SHP77 (cell line): ENCODE measurements at regions not wholly inside any gene's neighbourhood (a gene's known extent, or its start where the extent isn't known, plus 50 kb on each side); places are given as distances from the start of the nearest gene placed in this dataset.

Experiments
- DNase-seq, 2 experiments: peaks; one replicate each; lab custom pipeline; 2025; lab: John Stamatoyannopoulos, UW

DNA sequence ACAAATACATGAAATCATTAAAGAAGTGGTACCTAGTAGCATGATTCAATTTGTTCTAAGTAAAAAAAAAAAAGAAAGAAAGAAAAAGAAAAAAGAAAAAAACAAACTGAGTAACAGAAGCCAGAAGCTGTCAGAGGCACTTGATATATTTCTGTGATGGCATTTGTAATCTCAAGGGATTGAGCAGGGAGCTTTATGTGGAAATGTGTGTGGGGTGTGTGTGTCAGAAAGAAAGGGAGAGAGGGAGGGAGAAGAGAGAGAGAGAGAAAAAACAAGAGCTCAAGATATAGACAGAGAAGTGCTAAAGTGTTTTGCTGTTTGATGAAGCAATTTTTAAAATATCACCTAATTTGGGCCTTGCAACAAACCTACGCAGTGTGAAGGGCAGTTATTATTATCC, 357.6 kb upstream of the PCDH15 start:
- no peak for DNase-seq

DNA sequence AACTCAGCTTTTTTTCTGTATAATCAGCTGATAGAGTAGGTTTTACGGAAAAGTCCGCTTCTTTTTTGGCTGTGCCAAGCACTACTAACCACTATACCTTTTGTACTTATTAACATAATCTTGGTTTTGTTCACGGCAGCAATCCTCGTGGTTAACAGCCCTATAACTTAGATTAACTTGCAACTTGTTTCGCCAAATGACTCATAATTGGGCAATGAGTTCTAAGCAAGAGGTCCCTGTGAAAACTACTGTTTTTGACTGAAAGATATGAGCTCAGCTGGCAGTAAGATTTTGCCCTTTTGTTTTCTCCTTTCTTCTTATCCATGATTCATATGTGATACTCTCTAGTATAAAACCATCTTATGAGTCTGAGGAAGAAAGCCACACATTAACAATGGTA, 345.0 kb upstream of the PCDH15 start:
- no peak for DNase-seq

DNA sequence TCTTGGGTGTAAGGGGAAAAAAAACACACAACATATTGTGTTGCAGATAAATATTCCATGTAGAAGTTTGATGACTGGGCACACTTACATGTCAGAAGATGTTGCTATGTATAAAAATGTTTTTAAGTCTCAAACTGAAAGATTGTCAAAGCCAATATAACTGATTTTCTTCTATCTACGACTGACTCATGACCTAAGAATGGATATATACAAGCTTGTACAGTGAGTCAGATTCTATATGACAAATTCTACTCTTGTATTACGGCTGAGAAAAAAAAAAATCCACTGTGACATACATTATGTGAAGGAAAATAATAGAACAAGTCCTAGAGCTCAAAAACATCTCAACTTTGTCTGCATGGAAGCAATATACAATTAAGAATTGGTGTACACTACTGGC, 343.0 kb upstream of the PCDH15 start:
- DNase-seq: no peak

- no peak for DNase-seq
Observed at GRCh38 chr10:55141892-55142291, 340.9 kb upstream of the PCDH15 start.

- DNase-seq: no peak
Observed at GRCh38 chr10:55137063-55137462, 336.0 kb upstream of the PCDH15 start.

DNA sequence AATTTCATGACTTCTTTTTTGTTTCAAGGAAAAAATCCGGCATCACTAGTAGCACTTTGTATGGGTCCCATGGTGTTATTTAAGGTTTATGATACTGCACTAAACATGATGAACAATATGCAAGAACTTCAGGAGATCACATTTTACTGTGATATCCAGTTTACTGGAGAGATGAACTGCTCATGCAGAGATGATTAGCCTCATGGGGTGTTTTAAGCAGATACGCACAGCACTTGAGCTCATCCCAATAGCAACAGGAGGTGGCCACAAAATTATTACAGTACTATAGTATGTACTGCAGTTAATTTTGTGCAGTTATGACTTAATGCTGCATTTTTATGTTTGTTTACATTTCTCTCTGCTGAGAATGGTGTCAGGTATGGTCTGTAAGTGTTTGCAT, 303.7 kb upstream of the PCDH15 start:
- no peak for DNase-seq

GRCh38 chr10:55098452-55098851, 297.4 kb upstream of the PCDH15 start:
- no peak for DNase-seq

DNA sequence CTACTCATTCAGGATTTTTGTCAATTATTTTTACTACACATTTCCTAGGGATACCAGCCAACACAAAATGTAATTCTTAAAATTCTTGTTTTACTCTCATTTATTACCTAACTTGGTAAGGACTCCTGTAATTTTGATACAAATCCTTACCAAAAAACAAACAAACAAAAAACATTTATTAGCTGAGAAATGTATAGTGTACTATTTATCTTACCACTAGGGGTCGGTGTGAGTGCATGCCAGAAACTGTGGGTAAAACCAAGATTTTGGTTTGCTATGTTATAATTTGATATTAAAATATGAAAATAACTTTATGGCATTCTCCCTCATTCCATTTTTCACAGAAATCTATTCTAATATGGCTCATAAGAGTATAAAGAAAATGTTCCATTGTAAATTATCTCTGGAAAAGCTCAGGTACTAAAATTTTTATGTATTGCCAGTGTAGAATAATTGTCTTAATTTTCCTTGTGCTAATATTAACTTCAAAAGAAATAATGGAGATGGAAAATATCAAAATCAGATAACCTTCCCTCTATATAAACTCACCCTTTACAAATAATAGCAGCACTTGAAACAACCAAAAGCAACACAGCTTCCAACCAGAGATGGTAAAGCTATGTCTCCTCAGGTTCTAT, 290.8 kb upstream of the PCDH15 start:
- peak in 1 of 2 experiments; percentile 2 for DNase-seq

DNA sequence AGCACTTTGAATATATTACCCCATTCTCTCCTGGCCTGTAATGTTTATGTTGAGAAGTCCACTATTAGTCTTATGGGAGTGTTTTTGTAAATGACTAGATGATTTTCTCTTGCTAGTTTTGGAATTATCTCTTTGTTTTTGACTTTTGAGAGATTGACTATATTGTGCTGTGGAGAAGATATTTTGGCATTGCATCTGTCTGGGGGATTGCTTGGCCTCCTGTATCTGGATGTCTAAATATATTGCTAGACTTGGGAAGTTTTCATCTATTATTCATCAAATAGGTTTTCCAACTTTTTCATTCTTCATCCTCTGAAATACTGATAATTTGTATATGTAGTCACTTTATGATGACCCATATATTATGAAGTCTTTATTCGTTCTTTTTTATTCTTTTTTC, 277.1 kb upstream of the PCDH15 start:
- no peak for DNase-seq

DNA sequence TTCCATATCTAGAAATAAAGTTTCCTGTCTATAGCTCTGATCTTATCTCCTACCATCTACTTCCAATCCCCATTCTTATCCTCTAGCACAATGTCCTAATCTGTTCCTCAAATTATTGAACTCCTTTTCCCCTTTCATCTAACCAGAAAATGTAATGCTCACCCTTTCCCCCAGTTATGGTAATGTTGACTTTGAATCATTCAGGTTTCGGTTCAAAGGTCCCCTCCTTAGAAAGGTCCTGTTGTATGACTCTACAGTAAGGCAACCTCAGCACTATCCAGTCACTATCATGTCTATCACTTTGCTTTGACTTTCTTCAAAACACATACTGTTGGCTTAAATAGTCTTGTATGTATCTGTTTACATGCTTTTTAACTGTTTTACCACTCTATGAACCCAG, 264.2 kb upstream of the PCDH15 start:
- no peak for DNase-seq

- no peak for DNase-seq
Observed at GRCh38 chr10:55063811-55064210, 262.8 kb upstream of the PCDH15 start.

GRCh38 chr10:55062349-55062748, 261.3 kb upstream of the PCDH15 start:
- no peak for DNase-seq

- no peak for DNase-seq
Observed at GRCh38 chr10:55058800-55059199, 257.8 kb upstream of the PCDH15 start.

- no peak for DNase-seq
Observed at GRCh38 chr10:55051515-55051914, 250.5 kb upstream of the PCDH15 start.

DNA sequence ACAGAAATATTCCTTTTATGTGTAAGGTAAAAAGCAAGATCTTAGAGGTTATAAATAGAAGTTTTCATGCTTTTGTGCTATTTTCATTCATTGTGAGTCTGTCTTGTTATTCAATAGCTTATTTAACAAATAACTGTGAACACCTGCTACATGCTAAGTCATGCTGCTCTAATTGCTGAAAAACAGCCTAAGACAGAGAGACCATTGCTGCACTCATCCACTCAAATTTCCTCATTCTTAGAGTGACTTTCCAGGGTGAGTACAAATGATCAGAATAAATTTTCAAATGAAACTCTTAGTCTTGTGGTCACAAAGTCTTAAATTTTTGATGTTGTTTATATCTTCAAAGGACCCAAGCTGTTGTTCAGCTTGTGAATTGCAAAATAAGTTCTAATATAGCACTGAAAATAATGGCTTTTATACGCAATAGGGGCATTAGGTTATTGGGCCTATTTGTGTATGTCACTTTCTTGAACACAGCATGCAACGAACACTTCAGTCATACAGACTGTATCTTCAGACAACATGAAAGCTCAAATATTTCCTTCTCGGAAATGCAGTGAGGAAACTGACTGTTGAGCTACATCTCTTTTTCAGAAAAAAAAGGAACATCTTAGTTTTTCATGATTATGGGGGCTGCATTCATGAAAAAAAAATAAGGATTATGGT, 247.9 kb upstream of the PCDH15 start:
- DNase-seq: no peak

DNA sequence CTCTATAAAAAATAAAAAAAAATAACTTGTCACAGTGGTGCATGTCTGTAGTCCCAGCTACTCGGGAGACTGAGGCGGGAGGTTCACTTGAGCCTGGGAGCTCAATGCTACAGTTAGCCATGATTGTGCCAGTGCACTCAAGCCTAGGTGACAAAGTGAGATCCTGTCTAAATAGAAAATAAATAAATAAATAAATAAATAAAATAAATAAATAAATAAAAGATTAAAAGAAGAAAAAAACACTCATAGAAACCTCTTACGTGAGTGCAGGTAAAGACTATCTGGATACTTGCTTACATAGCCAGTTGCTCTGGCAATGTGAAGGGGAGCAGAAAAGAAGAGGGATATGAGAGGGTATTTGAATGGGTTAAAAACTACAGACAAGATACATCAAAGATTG, 242.5 kb upstream of the PCDH15 start:
- no peak for DNase-seq

- DNase-seq: no peak
Observed at GRCh38 chr10:55033061-55033460, 232.0 kb upstream of the PCDH15 start.

DNA sequence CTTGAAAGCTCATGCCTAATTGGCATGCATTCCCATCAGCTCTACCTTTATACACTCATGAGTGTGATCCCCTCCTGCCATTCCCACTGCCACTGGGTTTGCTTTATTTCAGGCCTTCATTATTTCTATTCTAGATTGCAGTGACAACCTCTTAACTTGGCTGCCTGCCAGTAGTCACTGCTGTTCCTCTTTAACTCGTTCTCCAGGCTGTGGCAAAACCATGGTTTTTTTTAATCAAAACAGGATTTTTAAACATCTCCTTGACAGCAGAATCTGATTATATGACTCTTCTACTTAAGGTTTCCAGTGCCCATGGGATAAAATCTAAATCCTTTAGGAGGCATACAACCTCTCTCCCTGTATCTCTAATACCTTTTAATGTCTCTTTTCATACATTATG, 223.7 kb upstream of the PCDH15 start:
- peak in 1 of 2 experiments; percentile 8 for DNase-seq

- no peak for DNase-seq
Observed at GRCh38 chr10:55019439-55019838, 218.4 kb upstream of the PCDH15 start.

- no peak for DNase-seq
Observed at GRCh38 chr10:55013318-55013717, 212.3 kb upstream of the PCDH15 start.

DNA sequence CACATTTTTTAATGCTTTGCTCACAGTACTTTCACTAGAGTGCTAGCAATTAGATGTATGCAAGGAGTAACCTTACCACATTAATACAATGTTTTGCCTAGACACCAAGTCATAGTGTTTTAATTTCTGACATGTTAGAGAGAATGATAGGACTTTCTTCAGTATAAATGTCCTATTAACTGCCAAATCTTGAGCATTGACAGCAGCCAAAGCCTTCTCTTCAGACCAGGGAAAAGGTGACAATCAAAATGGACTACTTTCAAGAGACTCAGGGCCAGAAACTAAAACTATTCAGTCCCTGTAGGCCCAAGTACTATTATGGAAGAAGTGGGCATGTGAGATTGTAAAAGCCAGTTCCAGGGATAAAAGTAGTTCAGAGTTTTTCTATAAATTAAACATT, 201.4 kb upstream of the PCDH15 start:
- no peak for DNase-seq

DNA sequence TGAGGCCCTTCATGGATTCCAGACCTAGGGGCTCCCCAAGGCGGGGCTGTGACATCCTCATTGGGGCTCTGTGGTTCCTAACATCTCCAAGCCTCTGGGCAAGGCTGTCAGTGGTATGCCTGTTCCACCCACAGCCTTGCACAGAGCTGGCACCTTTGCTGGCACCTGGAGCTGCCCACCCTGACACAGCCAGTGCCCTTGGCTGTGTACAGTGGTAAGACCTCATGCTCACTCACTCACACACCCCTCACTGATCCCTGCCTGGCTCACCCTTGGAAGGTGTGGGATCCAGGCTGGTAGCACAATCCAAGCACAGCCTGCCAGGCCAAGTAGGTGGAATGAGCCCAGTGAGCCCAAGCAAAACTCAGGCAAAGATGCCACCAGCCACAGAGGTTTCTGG, 200.4 kb upstream of the PCDH15 start:
- DNase-seq: no peak

DNA sequence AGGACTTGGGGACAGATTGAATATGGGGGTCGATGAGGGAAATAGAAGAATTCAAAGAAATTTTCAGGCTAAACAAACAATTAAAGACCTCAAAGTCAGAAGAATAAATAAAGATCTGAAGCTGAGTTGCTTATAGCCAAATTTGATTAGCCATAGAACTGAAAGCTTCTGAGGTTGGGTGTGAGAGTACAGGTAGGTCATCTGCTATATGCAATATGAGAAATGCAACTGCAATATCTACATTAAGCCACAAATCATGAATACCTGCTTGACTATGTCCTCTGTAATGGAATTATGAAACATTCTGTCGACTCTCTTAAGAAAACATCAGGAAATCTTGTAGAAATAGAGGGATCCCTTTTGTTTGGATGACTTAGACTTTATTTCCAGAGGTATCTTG, 192.1 kb upstream of the PCDH15 start:
- DNase-seq: no peak

DNA sequence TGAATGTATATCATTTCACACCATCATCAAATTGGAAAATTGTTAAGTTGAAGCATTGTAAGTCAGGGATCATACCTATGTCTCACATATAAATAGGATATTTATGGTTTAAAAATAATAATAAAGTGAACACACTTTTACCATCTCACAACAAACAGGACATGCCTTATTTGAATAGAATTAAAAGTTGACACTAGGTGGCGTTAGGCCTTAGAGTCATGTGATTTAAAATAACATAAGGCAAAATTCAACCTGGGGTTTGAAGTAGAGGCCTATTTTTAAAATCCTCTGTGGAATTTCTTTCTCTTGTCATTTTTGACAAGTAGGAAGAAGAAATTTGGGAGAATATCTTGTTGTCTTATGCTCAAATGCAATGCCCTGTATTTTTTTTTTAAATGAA, 184.7 kb upstream of the PCDH15 start:
- peak; percentile 1 to 5 for DNase-seq
